ENCODE measurements at regions not wholly inside any gene's neighbourhood (a gene's known extent, or its start where the extent isn't known, plus 50 kb on each side); places are given as distances from the start of the nearest gene placed in this dataset.

DNA sequence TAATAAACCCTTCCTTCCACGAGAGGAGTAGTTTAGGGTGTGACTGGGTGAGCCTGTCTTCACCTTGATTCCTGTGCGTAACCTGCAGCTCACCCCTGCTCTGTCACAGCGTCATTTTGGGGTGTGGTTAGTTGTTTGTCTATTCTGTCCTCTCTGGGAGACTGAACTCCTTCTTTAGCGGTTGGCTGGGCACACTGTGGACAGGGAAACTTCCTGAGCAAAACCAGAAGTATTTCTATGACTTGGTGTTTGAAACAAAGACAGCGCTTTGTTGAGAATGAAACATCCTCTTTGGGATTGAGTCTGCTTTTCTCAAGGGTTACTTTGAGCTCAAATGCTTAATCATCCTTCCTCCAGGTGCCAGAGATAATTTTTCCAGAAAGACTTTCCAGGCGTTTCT lies 270.7 kb downstream of the HRH4 start:
- Histone ChIP-seq H3K9me3 (no peaks in the 10 kb centered on the region), H3K4me1 (ENCODE audit: control insufficient read depth in 1 of 2, insufficient read depth in 1 of 2, low read depth in 1 of 2, low read length in 1 of 2) (no peaks in the 10 kb centered on the region), H3K27me3 (peaks cover 5% of the 10 kb centered on the region), H3K27ac (no peak overlapping the region), H3K4me3 (ENCODE audit: low read depth in 1 of 2, low read length in 1 of 2) (no peak overlapping the region), H3K36me3 (no peaks in the 10 kb centered on the region)
- TF ChIP-seq, protein P1, sequence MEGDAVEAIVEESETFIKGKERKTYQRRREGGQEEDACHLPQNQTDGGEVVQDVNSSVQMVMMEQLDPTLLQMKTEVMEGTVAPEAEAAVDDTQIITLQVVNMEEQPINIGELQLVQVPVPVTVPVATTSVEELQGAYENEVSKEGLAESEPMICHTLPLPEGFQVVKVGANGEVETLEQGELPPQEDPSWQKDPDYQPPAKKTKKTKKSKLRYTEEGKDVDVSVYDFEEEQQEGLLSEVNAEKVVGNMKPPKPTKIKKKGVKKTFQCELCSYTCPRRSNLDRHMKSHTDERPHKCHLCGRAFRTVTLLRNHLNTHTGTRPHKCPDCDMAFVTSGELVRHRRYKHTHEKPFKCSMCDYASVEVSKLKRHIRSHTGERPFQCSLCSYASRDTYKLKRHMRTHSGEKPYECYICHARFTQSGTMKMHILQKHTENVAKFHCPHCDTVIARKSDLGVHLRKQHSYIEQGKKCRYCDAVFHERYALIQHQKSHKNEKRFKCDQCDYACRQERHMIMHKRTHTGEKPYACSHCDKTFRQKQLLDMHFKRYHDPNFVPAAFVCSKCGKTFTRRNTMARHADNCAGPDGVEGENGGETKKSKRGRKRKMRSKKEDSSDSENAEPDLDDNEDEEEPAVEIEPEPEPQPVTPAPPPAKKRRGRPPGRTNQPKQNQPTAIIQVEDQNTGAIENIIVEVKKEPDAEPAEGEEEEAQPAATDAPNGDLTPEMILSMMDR (IDR thresholded peaks at IDR 0.05) = no peak

DNA sequence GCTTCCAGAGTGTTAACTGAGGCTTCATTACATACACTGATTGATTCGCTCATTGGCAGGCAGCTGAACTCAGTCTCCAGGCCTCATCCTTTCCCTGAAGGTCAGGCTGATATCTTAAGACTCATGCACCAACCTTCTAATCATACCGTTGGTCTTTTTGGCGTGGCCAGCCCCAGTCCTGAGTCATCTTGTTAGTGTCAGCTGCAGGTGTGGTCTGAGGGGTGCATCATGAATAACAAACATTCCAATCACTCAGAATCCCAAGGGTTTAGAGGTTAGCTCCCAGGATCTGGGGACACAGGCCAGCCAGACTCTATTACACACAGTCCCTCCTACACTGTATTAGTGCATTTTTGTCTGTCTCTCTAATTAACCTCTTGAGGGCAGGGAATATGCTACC lies 271.5 kb downstream of the HRH4 start:
- H3K4me1 ChIP-seq (ENCODE audit: control insufficient read depth in 1 of 2, insufficient read depth in 1 of 2, low read depth in 1 of 2, low read length in 1 of 2) = no peaks in the 10 kb centered on the region
- H3K36me3 ChIP-seq = no peaks in the 10 kb centered on the region
- TF ChIP-seq, protein P1 (IDR thresholded peaks at IDR 0.05) = no peak
- H3K9me3 ChIP-seq = no peaks in the 10 kb centered on the region
- H3K4me3 ChIP-seq (ENCODE audit: low read depth in 1 of 2, low read length in 1 of 2) = no peak overlapping the region
- H3K27me3 ChIP-seq = peaks cover 5% of the 10 kb centered on the region
- no peak overlapping the region for H3K27ac ChIP-seq

DNA sequence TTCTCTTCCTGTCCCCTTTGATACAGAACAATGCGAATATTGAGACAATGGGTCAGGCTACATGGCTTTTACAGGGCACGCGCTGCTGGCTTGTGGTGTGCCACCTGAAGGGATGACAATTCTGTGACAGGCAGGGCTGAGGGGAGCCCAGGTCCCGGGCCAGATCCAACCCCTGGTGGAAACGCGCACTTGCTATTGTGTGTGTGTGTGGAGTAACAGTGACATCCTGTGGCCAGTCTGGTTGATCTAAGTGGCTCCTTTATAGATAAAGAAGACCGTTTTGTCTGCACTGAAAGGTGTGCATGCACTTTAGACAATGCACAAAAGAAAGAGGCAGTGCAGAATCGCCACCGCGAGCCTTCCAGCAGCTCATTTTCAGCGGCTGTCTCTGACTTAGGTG lies 273.6 kb downstream of the HRH4 start:
- Histone ChIP-seq H3K4me3 (ENCODE audit: low read depth in 1 of 2, low read length in 1 of 2) (no peak overlapping the region), H3K27me3 (peaks cover 5% of the 10 kb centered on the region), H3K9me3 (no peaks in the 10 kb centered on the region), H3K4me1 (ENCODE audit: control insufficient read depth in 1 of 2, insufficient read depth in 1 of 2, low read depth in 1 of 2, low read length in 1 of 2) (no peaks in the 10 kb centered on the region), H3K27ac (no peak overlapping the region), H3K36me3 (no peaks in the 10 kb centered on the region)
- TF ChIP-seq, protein P1 (IDR thresholded peaks at IDR 0.05) = no peak

DNA sequence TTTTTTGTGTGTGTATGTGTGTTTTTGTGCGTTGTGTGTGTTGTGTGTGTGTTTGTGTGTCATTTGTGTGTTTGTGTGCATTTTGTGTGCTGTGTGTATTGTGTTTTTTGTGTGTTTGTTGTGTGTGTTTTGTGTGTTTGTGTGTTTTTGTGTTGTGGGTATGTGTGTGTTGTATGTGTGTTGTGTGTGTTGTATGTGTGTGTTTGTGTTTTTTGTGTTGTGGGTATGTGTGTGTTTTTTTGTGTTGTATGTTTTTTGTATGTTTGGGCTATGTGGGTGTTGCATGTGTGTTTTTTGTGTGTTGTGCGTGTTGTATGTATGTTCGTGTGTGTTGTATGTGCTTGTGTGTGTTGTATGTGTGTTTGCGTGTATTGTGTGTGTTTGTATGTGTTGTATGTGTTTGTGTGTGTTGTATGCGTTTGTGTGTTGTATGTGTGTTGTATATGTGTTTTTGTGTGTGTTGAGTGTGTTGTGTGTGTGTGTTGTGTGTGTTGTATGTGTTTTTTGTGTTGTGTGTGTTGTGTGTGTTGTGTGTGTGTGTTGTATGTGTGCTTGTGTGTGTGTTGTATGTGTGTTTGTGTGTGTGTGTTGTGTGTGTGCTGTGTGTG lies 275.3 kb downstream of the HRH4 start:
- no peak overlapping the region for H3K27ac ChIP-seq
- H3K27me3 ChIP-seq = peaks cover 5% of the 10 kb centered on the region
- TF ChIP-seq, protein P1 (IDR thresholded peaks at IDR 0.05) = no peak
- H3K9me3 ChIP-seq = no peaks in the 10 kb centered on the region
- H3K36me3 ChIP-seq = no peaks in the 10 kb centered on the region
- H3K4me3 ChIP-seq (ENCODE audit: low read depth in 1 of 2, low read length in 1 of 2) = no peak overlapping the region
- no peaks in the 10 kb centered on the region for H3K4me1 ChIP-seq (ENCODE audit: control insufficient read depth in 1 of 2, insufficient read depth in 1 of 2, low read depth in 1 of 2, low read length in 1 of 2)

DNA sequence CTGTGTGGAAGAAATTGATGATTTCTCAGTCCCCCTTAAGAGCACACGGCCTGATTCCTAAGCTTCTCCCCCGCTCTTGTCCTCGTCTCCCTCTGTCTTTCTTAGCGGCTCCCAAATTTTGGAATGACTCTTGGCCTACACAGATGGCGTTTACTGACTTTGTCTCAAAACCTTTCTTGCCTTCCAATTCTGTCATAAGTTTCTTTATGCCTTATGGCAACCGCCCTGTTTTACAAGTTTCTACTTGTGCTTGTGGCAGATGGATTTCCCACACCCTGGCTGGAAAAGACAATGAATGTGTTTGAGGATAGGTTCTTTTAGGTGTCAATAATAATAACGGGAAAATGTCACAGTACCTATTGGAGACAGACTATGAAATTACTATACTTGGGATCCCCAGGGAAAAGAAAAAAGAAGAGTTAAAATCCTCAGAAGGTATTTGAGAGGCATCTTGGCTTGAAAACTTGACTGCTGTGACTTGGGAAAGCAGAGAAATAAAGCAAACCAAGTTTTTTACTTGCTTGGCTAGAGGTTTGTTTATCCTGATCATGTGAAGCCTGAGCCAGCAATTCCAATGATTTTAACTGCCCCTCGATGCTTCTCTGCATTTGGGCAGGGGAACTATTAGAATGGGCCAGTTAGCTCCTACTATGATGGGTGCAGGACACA lies 276.4 kb downstream of the HRH4 start:
- Histone ChIP-seq H3K4me3 (ENCODE audit: low read depth in 1 of 2, low read length in 1 of 2) (no peak overlapping the region), H3K9me3 (no peaks in the 10 kb centered on the region), H3K4me1 (ENCODE audit: control insufficient read depth in 1 of 2, insufficient read depth in 1 of 2, low read depth in 1 of 2, low read length in 1 of 2) (no peaks in the 10 kb centered on the region), H3K36me3 (no peaks in the 10 kb centered on the region), H3K27ac (no peak overlapping the region), H3K27me3 (no peaks in the 10 kb centered on the region)
- TF ChIP-seq, protein P1 (IDR thresholded peaks at IDR 0.05) = no peak

Data from neutrophil (primary cell).